ENCODE measurements at regions not wholly inside any gene's neighbourhood (a gene's known extent, or its start where the extent isn't known, plus 50 kb on each side); places are given as distances from the start of the nearest gene placed in this dataset.

GRCh38 chr20:4451487-4452081 lies 202.5 kb upstream of the ADRA1D start:
- Histone ChIP-seq H3K36me3 (ENCODE audit: insufficient read depth, low read length) (peaks cover 4% of the 10 kb centered on the region), H3K27ac (no peak overlapping the region), H3K9ac (ENCODE audit: insufficient read length) (no peak overlapping the region), H3K4me3 (no peak overlapping the region), H3K9me3 (ENCODE audit: low read depth, low read length) (no peaks in the 10 kb centered on the region)
- no peak for DNase-seq (ENCODE audit: low read depth, low spot score)
- TF ChIP-seq FOXP2 (optimal IDR thresholded peaks at IDR 0.05; ENCODE audit: control extremely low read depth, extremely low read length, insufficient read depth) = no peak
- TF ChIP-seq POLR2AphosphoS5 (IDR thresholded peaks at IDR 0.05; ENCODE audit: borderline replicate concordance, low read depth, low read length) = no peak
- TF ChIP-seq EZH2 (IDR thresholded peaks at IDR 0.05) = no peak

GRCh38 chr20:4449957-4450715 lies 201.0 kb upstream of the ADRA1D start:
- TF ChIP-seq EZH2 (IDR thresholded peaks at IDR 0.05) = no peak
- no peak for TF ChIP-seq FOXP2 (optimal IDR thresholded peaks at IDR 0.05; ENCODE audit: control extremely low read depth, extremely low read length, insufficient read depth)
- no peak for TF ChIP-seq POLR2AphosphoS5 (IDR thresholded peaks at IDR 0.05; ENCODE audit: borderline replicate concordance, low read depth, low read length)
- Histone ChIP-seq H3K4me3 (peak overlapping the region; percentile 49), H3K9me3 (ENCODE audit: low read depth, low read length) (no peaks in the 10 kb centered on the region), H3K27ac (peak overlapping the region; percentile 48), H3K9ac (ENCODE audit: insufficient read length) (no peak overlapping the region), H3K36me3 (ENCODE audit: insufficient read depth, low read length) (peaks cover 5% of the 10 kb centered on the region)
- DNase-seq (ENCODE audit: low read depth, low spot score) = no peak

GRCh38 chr20:4445784-4446183 lies 196.7 kb upstream of the ADRA1D start:
- no peak for DNase-seq (ENCODE audit: low read depth, low spot score)
- H3K36me3 ChIP-seq (ENCODE audit: insufficient read depth, low read length) = peaks cover 5% of the 10 kb centered on the region
- TF ChIP-seq EZH2 (IDR thresholded peaks at IDR 0.05) (no peak), FOXP2 (optimal IDR thresholded peaks at IDR 0.05; ENCODE audit: control extremely low read depth, extremely low read length, insufficient read depth) (no peak), POLR2AphosphoS5 (IDR thresholded peaks at IDR 0.05; ENCODE audit: borderline replicate concordance, low read depth, low read length) (no peak)
- H3K9me3 ChIP-seq (ENCODE audit: low read depth, low read length) = no peaks in the 10 kb centered on the region
- no peak overlapping the region for H3K9ac ChIP-seq (ENCODE audit: insufficient read length)
- H3K4me3 ChIP-seq = no peak overlapping the region
- no peak overlapping the region for H3K27ac ChIP-seq

GRCh38 chr20:4445331-4445730 lies 196.2 kb upstream of the ADRA1D start:
- DNase-seq (ENCODE audit: low read depth, low spot score) = no peak
- no peak for TF ChIP-seq POLR2AphosphoS5 (IDR thresholded peaks at IDR 0.05; ENCODE audit: borderline replicate concordance, low read depth, low read length)
- no peak for TF ChIP-seq FOXP2 (optimal IDR thresholded peaks at IDR 0.05; ENCODE audit: control extremely low read depth, extremely low read length, insufficient read depth)
- no peak for TF ChIP-seq EZH2 (IDR thresholded peaks at IDR 0.05)
- Histone ChIP-seq H3K36me3 (ENCODE audit: insufficient read depth, low read length) (peaks cover 5% of the 10 kb centered on the region), H3K27ac (no peak overlapping the region), H3K9me3 (ENCODE audit: low read depth, low read length) (no peaks in the 10 kb centered on the region), H3K4me3 (no peak overlapping the region), H3K9ac (ENCODE audit: insufficient read length) (no peak overlapping the region)

GRCh38 chr20:4444404-4444803 lies 195.3 kb upstream of the ADRA1D start:
- no peak overlapping the region for H3K9ac ChIP-seq (ENCODE audit: insufficient read length)
- DNase-seq (ENCODE audit: low read depth, low spot score) = no peak
- H3K27ac ChIP-seq = no peak overlapping the region
- TF ChIP-seq EZH2 (IDR thresholded peaks at IDR 0.05) (no peak), POLR2AphosphoS5 (IDR thresholded peaks at IDR 0.05; ENCODE audit: borderline replicate concordance, low read depth, low read length) (no peak)
- H3K9me3 ChIP-seq (ENCODE audit: low read depth, low read length) = no peaks in the 10 kb centered on the region
- H3K4me3 ChIP-seq = no peak overlapping the region
- H3K36me3 ChIP-seq (ENCODE audit: insufficient read depth, low read length) = peaks cover 5% of the 10 kb centered on the region

- Histone ChIP-seq H3K36me3 (ENCODE audit: insufficient read depth, low read length) (peaks cover 5% of the 10 kb centered on the region), H3K4me3 (no peak overlapping the region), H3K9me3 (ENCODE audit: low read depth, low read length) (no peaks in the 10 kb centered on the region), H3K27ac (no peak overlapping the region), H3K9ac (ENCODE audit: insufficient read length) (no peak overlapping the region)
- DNase-seq (ENCODE audit: low read depth, low spot score) = no peak
- TF ChIP-seq FOXP2 (optimal IDR thresholded peaks at IDR 0.05; ENCODE audit: control extremely low read depth, extremely low read length, insufficient read depth) (no peak), POLR2AphosphoS5 (IDR thresholded peaks at IDR 0.05; ENCODE audit: borderline replicate concordance, low read depth, low read length) (no peak), EZH2 (IDR thresholded peaks at IDR 0.05) (no peak)
Measured at GRCh38 chr20:4443016-4443415, 193.9 kb upstream of the ADRA1D start.

GRCh38 chr20:4441871-4442270 lies 192.8 kb upstream of the ADRA1D start:
- Histone ChIP-seq H3K36me3 (ENCODE audit: insufficient read depth, low read length) (peaks cover 4% of the 10 kb centered on the region; the same call in 1 of the 2 replicates), H3K27ac (no peak overlapping the region), H3K4me3 (no peak overlapping the region), H3K9me3 (ENCODE audit: low read depth, low read length) (no peaks in the 10 kb centered on the region), H3K9ac (ENCODE audit: insufficient read length) (no peak overlapping the region)
- DNase-seq (ENCODE audit: low read depth, low spot score) = no peak
- no peak for TF ChIP-seq POLR2AphosphoS5 (IDR thresholded peaks at IDR 0.05; ENCODE audit: borderline replicate concordance, low read depth, low read length)
- no peak for TF ChIP-seq EZH2 (IDR thresholded peaks at IDR 0.05)
- no peak for TF ChIP-seq FOXP2 (optimal IDR thresholded peaks at IDR 0.05; ENCODE audit: control extremely low read depth, extremely low read length, insufficient read depth)

GRCh38 chr20:4441191-4441590 lies 192.1 kb upstream of the ADRA1D start:
- Histone ChIP-seq H3K36me3 (ENCODE audit: insufficient read depth, low read length) (no peaks in the 10 kb centered on the region), H3K9ac (ENCODE audit: insufficient read length) (no peak overlapping the region), H3K27ac (no peak overlapping the region), H3K4me3 (no peak overlapping the region), H3K9me3 (ENCODE audit: low read depth, low read length) (no peaks in the 10 kb centered on the region)
- DNase-seq (ENCODE audit: low read depth, low spot score) = no peak
- TF ChIP-seq FOXP2 (optimal IDR thresholded peaks at IDR 0.05; ENCODE audit: control extremely low read depth, extremely low read length, insufficient read depth) = no peak
- TF ChIP-seq EZH2 (IDR thresholded peaks at IDR 0.05) = no peak
- no peak for TF ChIP-seq POLR2AphosphoS5 (IDR thresholded peaks at IDR 0.05; ENCODE audit: borderline replicate concordance, low read depth, low read length)
